NCI-H2029 treated with DMSO at 0.1 percent for 48 hours (cell line): ENCODE measurements at regions not wholly inside any gene's neighbourhood (a gene's known extent, or its start where the extent isn't known, plus 50 kb on each side); places are given as distances from the start of the nearest gene placed in this dataset.
"Not testable (repeated sequence)": the region's sequence is repeated elsewhere in the genome, so short reads cannot be mapped to it uniquely, and the experiment has no call there.

ENCODE experiments used
- DNase-seq: peaks from one replicate; lab custom pipeline; 2025; lab: John Stamatoyannopoulos, UW

GRCh38 chr4:64822405-64822804 is 413.2 kb upstream of the TECRL start:
- DNase-seq: no peak

- no peak for DNase-seq
Observed at GRCh38 chr4:64821219-64821976, 412.1 kb upstream of the TECRL start.

- no peak for DNase-seq
Observed at GRCh38 chr4:64814616-64815015, 405.4 kb upstream of the TECRL start.

GRCh38 chr4:64807821-64808220 is 398.6 kb upstream of the TECRL start:
- no peak for DNase-seq

GRCh38 chr4:64799751-64800150 is 390.5 kb upstream of the TECRL start:
- no peak for DNase-seq

GRCh38 chr4:64798828-64799227 is 389.6 kb upstream of the TECRL start:
- not testable (repeated sequence) for DNase-seq

GRCh38 chr4:64796581-64796980 is 387.3 kb upstream of the TECRL start:
- DNase-seq: no peak

- peak; percentile 52 for DNase-seq
Observed at GRCh38 chr4:64784125-64784524, 374.9 kb upstream of the TECRL start.

- DNase-seq: peak; percentile 40
Observed at GRCh38 chr4:64781737-64782326, 372.6 kb upstream of the TECRL start.

GRCh38 chr4:64780664-64781063 is 371.4 kb upstream of the TECRL start:
- no peak for DNase-seq

GRCh38 chr4:64777286-64777685 is 368.0 kb upstream of the TECRL start:
- DNase-seq: no peak

GRCh38 chr4:64776820-64777219 is 367.6 kb upstream of the TECRL start:
- no peak for DNase-seq

- no peak for DNase-seq
Observed at GRCh38 chr4:64774626-64775025, 365.4 kb upstream of the TECRL start.

- no peak for DNase-seq
Observed at GRCh38 chr4:64771149-64771548, 361.9 kb upstream of the TECRL start.

- no peak for DNase-seq
Observed at GRCh38 chr4:64767547-64767946, 358.3 kb upstream of the TECRL start.

- DNase-seq: no peak
Observed at GRCh38 chr4:64766565-64766964, 357.3 kb upstream of the TECRL start.

- DNase-seq: no peak
Observed at GRCh38 chr4:64756016-64756415, 346.8 kb upstream of the TECRL start.

GRCh38 chr4:64747919-64748715 is 338.9 kb upstream of the TECRL start:
- no peak for DNase-seq

GRCh38 chr4:64738240-64738639 is 329.0 kb upstream of the TECRL start:
- DNase-seq: no peak

- DNase-seq: not testable (repeated sequence)
Observed at GRCh38 chr4:64737854-64738138, 328.5 kb upstream of the TECRL start.

- DNase-seq: no peak
Observed at GRCh38 chr4:64737026-64737853, 328.0 kb upstream of the TECRL start.

GRCh38 chr4:64729561-64729960 is 320.3 kb upstream of the TECRL start:
- DNase-seq: no peak
